IMR-90 (cell line): ENCODE measurements at regions not wholly inside any gene's neighbourhood (a gene's known extent, or its start where the extent isn't known, plus 50 kb on each side); places are given as distances from the start of the nearest gene placed in this dataset.

ENCODE experiments used
- CEBPB ChIP-seq: IDR thresholded peaks from 2 replicates; pipeline ENCODE4 v1.6.1; 2012; ENCODE audit warnings: low read depth, low read length, improper control_type of control experiment
- MAZ ChIP-seq: IDR thresholded peaks from 2 replicates; pipeline ENCODE4 v1.6.1; 2012; ENCODE audit warnings: low read depth, mild to moderate bottlenecking, low read length, improper control_type of control experiment, moderate library complexity, borderline replicate concordance
- MXI1 ChIP-seq: IDR thresholded peaks from 2 replicates; pipeline ENCODE4 v1.6.1; 2012; ENCODE audit warnings: low read depth, mild to moderate bottlenecking, low read length, moderate library complexity, borderline replicate concordance
- NFE2L2 ChIP-seq: fragments of 150-350 bp; IDR thresholded peaks from 2 replicates; pipeline ENCODE4 v1.6.1; 2016; ENCODE audit warnings: low read depth, mild to moderate bottlenecking, low read length
- POLR2A ChIP-seq: IDR thresholded peaks from 2 replicates; pipeline ENCODE4 v1.6.1; 2012; ENCODE audit warnings: mild to moderate bottlenecking, low read depth, low read length
- RAD21 ChIP-seq: IDR thresholded peaks from 2 replicates; pipeline ENCODE4 v1.6.1; 2012; ENCODE audit warnings: low read length, improper control_type of control experiment
- RFX5 ChIP-seq: IDR thresholded peaks from 2 replicates; pipeline ENCODE4 v1.8.0; 2012; ENCODE audit warnings: low read depth, mild to moderate bottlenecking, low read length, moderate library complexity
- SMC3 ChIP-seq: fragments of 150-350 bp; IDR thresholded peaks from 2 replicates; pipeline ENCODE4 v1.6.1; 2016; ENCODE audit warnings: low read depth, mild to moderate bottlenecking, antibody characterized with exemption, low read length, moderate library complexity
- TF ChIP-seq, protein P1 (sequence below): fragments of 150-350 bp; IDR thresholded peaks from 2 replicates; pipeline ENCODE4 v1.6.1; 2017; ENCODE audit warnings: mild to moderate bottlenecking, antibody characterized with exemption, low read length, low read depth
- TF ChIP-seq, protein P2 (sequence below): conservative IDR thresholded peaks from 2 replicates; pipeline ENCODE4 v1.5.1; 2012; ENCODE audit warnings: mild to moderate bottlenecking, low read depth, low read length, improper control_type of control experiment
- TF ChIP-seq, protein P3 (sequence below): fragments of 150-350 bp; IDR thresholded peaks from 2 replicates; pipeline ENCODE4 v1.6.1; 2016; ENCODE audit warnings: low read depth, mild to moderate bottlenecking, low read length, moderate library complexity, borderline replicate concordance

DNA sequence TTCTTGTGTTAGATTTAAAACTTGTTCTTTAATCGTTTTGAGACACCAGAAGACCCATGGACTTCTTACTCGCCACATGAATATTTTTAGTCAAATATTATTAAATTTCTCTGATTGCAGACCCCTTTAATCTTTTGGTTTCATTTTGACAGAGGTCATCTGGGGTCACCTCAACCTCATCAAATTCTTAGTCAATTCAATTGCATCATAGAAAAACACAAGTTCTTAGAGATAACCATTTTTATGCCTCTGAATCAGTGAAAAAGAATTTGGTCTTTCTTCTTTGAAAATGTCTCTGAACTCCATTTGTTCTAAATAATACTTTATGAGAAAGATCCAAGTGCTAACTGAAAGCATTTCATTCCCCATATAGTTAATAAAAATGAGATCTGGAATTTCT lies 55.2 kb upstream of the CBLN4 start:
- TF ChIP-seq, protein P1, sequence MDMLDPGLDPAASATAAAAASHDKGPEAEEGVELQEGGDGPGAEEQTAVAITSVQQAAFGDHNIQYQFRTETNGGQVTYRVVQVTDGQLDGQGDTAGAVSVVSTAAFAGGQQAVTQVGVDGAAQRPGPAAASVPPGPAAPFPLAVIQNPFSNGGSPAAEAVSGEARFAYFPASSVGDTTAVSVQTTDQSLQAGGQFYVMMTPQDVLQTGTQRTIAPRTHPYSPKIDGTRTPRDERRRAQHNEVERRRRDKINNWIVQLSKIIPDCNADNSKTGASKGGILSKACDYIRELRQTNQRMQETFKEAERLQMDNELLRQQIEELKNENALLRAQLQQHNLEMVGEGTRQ, result no peak
- TF ChIP-seq, protein P2, sequence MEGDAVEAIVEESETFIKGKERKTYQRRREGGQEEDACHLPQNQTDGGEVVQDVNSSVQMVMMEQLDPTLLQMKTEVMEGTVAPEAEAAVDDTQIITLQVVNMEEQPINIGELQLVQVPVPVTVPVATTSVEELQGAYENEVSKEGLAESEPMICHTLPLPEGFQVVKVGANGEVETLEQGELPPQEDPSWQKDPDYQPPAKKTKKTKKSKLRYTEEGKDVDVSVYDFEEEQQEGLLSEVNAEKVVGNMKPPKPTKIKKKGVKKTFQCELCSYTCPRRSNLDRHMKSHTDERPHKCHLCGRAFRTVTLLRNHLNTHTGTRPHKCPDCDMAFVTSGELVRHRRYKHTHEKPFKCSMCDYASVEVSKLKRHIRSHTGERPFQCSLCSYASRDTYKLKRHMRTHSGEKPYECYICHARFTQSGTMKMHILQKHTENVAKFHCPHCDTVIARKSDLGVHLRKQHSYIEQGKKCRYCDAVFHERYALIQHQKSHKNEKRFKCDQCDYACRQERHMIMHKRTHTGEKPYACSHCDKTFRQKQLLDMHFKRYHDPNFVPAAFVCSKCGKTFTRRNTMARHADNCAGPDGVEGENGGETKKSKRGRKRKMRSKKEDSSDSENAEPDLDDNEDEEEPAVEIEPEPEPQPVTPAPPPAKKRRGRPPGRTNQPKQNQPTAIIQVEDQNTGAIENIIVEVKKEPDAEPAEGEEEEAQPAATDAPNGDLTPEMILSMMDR, result no peak
- TF ChIP-seq SMC3 (no peak), POLR2A (no peak), MAZ (no peak), NFE2L2 (no peak), RAD21 (no peak), CEBPB (no peak), MXI1 (no peak), RFX5 (no peak)
- TF ChIP-seq, protein P3, sequence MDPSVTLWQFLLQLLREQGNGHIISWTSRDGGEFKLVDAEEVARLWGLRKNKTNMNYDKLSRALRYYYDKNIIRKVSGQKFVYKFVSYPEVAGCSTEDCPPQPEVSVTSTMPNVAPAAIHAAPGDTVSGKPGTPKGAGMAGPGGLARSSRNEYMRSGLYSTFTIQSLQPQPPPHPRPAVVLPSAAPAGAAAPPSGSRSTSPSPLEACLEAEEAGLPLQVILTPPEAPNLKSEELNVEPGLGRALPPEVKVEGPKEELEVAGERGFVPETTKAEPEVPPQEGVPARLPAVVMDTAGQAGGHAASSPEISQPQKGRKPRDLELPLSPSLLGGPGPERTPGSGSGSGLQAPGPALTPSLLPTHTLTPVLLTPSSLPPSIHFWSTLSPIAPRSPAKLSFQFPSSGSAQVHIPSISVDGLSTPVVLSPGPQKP, result no peak
